SK-N-SH treated with all-trans-retinoic acid at 6 μM for 48 hours (cell line): ENCODE measurements at regions not wholly inside any gene's neighbourhood (a gene's known extent, or its start where the extent isn't known, plus 50 kb on each side); places are given as distances from the start of the nearest gene placed in this dataset.

Experiments
- ARNTL ChIP-seq: fragments of 450-650 bp; formaldehyde crosslinking; IDR thresholded peaks from 2 replicates; pipeline ENCODE4 v1.5.0; 2020; ENCODE audit warnings: low read depth, mild to moderate bottlenecking, moderate library complexity, borderline replicate concordance
- ISL1 ChIP-seq: fragments of 250-450 bp; sonication (Bioruptor Pico); IDR thresholded peaks from 2 replicates; pipeline ENCODE4 v2.1.2; 2022; ENCODE audit warnings: mild to moderate bottlenecking, moderate library complexity
- PATZ1 ChIP-seq: fragments of 250-450 bp; sonication (Bioruptor Pico); IDR thresholded peaks from 2 replicates; pipeline ENCODE4 v1.8.0; 2020; ENCODE audit warnings: mild to moderate bottlenecking, moderate library complexity, borderline replicate concordance
- RARB ChIP-seq: fragments of 250-450 bp; sonication (Bioruptor Pico); IDR thresholded peaks from 2 replicates; pipeline ENCODE4 v1.8.0; 2021; ENCODE audit warnings: mild to moderate bottlenecking, moderate library complexity
- TCF4 ChIP-seq: fragments of 250-450 bp; sonication (Bioruptor Pico); IDR thresholded peaks from 2 replicates; pipeline ENCODE4 v1.8.0; 2021; ENCODE audit warnings: mild to moderate bottlenecking, moderate library complexity, borderline replicate concordance
- ZFP3 ChIP-seq: fragments of 250-450 bp; sonication (Bioruptor Pico); IDR thresholded peaks from 2 replicates; pipeline ENCODE4 v1.5.0; 2020; ENCODE audit warnings: mild to moderate bottlenecking, moderate library complexity
- ZFP30 ChIP-seq: fragments of 450-650 bp; formaldehyde crosslinking; IDR thresholded peaks from 2 replicates; pipeline ENCODE4 v1.5.0; 2022; ENCODE audit warnings: mild to moderate bottlenecking, moderate library complexity

DNA sequence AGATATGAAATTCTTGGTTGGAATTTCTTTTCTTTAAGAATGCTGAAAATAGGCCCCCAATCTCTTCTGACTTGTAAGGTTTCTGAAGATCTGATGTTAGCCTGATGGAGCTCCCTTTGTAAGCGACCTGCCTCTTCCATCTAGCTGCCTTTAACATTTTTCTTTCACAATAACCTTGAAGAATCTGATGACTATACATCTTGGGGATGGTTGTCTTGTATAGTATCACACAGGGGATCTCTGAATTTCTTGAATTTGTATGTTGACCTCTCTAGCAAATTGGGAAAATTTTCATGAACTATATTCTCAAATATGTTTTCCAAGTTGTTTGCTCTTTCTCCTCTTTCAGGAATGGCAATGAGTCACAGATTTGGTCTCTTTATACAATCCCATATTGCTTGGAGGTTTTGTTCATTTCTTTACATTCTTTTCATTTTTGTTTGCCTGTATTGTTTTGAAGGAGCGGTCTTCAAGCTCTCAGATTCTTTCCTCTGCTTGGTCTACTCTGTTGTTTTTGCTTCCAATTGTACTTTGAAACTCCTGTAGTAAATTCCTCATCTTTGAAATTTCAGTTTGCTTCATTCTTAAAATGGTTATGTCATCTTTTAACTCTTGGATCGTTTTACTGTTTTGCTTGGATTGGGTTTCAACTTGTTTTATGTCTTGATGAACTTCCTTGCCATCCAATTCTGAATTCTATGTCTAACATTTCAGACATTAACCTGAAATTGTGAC is 245.2 kb upstream of the TARS1 start:
- TF ChIP-seq ISL1 (CRISPR knock-in tag) (no peak), PATZ1 (CRISPR knock-in tag) (no peak), ZFP30 (CRISPR knock-in tag) (no peak), ARNTL (CRISPR knock-in tag) (no peak), ZFP3 (no peak), RARB (CRISPR knock-in tag) (no peak), TCF4 (no peak)
